Epidermal melanocyte (primary cell): ENCODE measurements at regions not wholly inside any gene's neighbourhood (a gene's known extent, or its start where the extent isn't known, plus 50 kb on each side); places are given as distances from the start of the nearest gene placed in this dataset.

Experiments
- DNase-seq: peaks from one replicate; pipeline ENCODE4 v3.0.0; 2011; ENCODE audit warnings: low spot score; ENCODE audit not compliant: insufficient read length

- no peak for DNase-seq
These were observed 976.2 kb downstream of the NLGN4Y start for GRCh38 chrY:15500536-15500935.

- DNase-seq: no peak
These were observed 976.9 kb downstream of the NLGN4Y start for GRCh38 chrY:15501181-15501580.

- DNase-seq: no peak
These were observed 986.0 kb downstream of the NLGN4Y start for GRCh38 chrY:15510288-15510687.

- DNase-seq: no peak
These were observed 986.8 kb downstream of the NLGN4Y start for GRCh38 chrY:15510984-15511650.

GRCh38 chrY:15535131-15535530, 1010.8 kb downstream of the NLGN4Y start:
- no peak for DNase-seq

- DNase-seq: no peak
These were observed 1011.6 kb downstream of the NLGN4Y start for GRCh38 chrY:15535784-15536511.

GRCh38 chrY:15540516-15540915, 1016.2 kb downstream of the NLGN4Y start:
- DNase-seq: no peak

GRCh38 chrY:15546177-15546754, 1021.9 kb downstream of the NLGN4Y start:
- no peak for DNase-seq

GRCh38 chrY:15552074-15552473, 1027.7 kb downstream of the NLGN4Y start:
- no peak for DNase-seq

GRCh38 chrY:15554991-15555390, 1030.7 kb downstream of the NLGN4Y start:
- DNase-seq: no peak

- DNase-seq: no peak
These were observed 1034.8 kb downstream of the NLGN4Y start for GRCh38 chrY:15559169-15559568.

GRCh38 chrY:15560840-15561239, 1036.5 kb downstream of the NLGN4Y start:
- DNase-seq: no peak

- DNase-seq: no peak
These were observed 1037.4 kb downstream of the NLGN4Y start for GRCh38 chrY:15561501-15562289.

GRCh38 chrY:15577886-15578285, 1053.6 kb downstream of the NLGN4Y start:
- DNase-seq: no peak

GRCh38 chrY:15578761-15579160, 1054.4 kb downstream of the NLGN4Y start:
- no peak for DNase-seq

- DNase-seq: no peak
These were observed 1054.9 kb downstream of the NLGN4Y start for GRCh38 chrY:15579245-15579644.

GRCh38 chrY:15583111-15583510, 1058.8 kb downstream of the NLGN4Y start:
- no peak for DNase-seq

GRCh38 chrY:15592957-15593356, 1068.6 kb downstream of the NLGN4Y start:
- DNase-seq: no peak

- no peak for DNase-seq
These were observed 1069.3 kb downstream of the NLGN4Y start for GRCh38 chrY:15593476-15594160.

GRCh38 chrY:15594179-15594578, 1069.8 kb downstream of the NLGN4Y start:
- no peak for DNase-seq

GRCh38 chrY:15600565-15600964, 1076.2 kb downstream of the NLGN4Y start:
- DNase-seq: no peak
